D341Med (cell line): ENCODE measurements at regions not wholly inside any gene's neighbourhood (a gene's known extent, or its start where the extent isn't known, plus 50 kb on each side); places are given as distances from the start of the nearest gene placed in this dataset.

Experiments
- DNase-seq: peaks from one replicate; pipeline ENCODE4 v3.0.0; 2012; ENCODE audit warnings: low spot score

- DNase-seq, result no peak
Measured at GRCh38 chr20:39700528-39700927, 738.4 kb downstream of the DHX35 start.

GRCh38 chr20:39699166-39699725, 737.1 kb downstream of the DHX35 start:
- DNase-seq, result no peak

DNA sequence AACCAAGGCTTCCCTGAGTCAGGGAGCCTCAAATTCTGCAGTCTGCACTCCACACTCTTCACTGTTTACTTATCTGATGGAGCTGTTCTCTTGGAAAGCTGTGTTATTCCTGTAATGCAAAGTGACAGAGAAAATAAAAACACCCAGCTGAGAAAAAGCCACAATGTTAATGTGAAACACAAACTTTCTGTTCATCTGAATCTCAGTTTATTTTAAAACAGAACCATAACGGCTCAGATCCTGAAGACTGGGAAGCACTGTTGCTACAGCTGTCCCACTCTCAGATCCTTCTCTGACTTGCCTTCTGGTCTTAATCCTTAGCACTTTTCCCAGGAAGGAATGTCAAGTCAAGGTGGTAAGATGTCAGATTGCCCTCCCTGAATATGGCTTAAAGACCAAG, 736.6 kb downstream of the DHX35 start:
- no peak for DNase-seq

DNA sequence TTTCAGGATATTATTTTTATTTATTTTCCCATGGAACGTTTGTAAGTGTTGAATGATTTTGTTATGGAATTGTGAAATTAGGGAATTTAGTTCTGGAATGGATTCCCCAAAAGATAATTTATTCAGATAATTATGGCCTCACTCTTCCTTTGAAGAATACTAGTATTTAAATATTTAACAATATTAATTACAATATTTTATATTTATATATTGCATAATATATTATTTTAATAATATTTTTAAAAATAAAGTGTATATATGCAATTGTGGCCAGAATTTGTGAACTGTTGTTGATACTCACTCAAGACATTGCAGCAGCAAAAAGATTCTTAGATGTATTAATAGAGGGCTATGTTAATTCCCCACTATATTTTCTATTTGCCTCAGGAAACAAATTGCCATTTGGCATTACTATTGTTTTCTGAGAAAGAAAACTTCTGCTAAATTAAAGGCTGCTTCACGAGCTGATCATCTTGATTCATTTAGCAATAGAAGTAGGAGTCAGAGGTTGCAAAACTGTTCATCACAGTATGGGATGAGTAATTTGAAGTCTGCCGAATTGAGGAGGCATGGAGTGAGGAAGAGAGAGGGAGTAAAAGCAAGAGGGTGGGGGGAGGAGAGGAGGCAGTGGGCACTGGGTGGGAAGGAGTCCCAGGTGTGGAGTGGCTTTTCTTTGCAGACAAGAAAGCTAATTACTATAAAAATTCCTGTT, 729.2 kb downstream of the DHX35 start:
- DNase-seq, result no peak

DNA sequence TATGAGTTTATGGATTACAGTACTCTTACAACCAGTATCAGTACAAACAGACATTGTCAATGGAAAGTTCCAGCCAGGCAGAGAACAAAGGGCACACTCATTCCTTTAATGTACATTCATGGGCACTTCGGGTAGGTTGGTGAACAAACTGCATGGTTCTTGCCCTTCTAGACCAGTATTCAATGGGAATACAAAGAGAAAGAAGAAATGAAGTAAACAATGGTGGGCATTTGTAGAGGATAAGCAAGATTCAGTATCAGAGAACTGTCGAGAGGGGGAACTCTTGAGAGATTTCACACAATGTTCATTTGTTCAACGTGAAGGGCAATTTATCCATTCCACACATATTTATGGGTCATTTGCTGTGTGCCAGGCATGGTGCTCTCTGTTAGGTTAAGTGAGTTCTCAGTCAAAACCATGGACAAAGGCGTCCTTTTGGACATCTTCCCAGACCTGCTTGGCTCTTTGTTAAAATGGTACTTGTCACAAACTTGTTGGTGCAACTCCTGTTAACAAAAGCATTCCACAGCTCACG, 714.8 kb downstream of the DHX35 start:
- no peak for DNase-seq

GRCh38 chr20:39676241-39676640, 714.1 kb downstream of the DHX35 start:
- DNase-seq, result no peak

DNA sequence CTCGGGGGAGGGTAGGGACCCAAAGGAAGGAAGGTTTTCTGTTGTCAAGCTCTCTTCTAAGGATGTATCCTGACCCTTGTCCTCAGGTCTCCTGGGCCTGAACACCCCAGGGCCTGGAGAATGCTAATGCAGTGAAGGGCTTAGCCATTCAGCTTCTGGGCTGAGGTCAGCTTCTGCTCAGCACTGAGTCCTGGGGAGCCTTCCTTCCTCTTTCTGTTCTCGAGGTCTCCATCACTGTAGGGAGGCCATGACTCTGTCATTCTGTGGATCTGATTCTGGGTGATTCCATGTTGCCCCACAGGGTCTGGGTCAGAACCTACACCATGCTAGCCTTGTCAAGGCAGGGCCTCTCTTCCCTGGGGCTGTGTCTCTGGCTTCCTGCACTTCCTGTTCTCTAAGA, 712.7 kb downstream of the DHX35 start:
- no peak for DNase-seq

GRCh38 chr20:39670988-39671387, 708.8 kb downstream of the DHX35 start:
- DNase-seq, result no peak

DNA sequence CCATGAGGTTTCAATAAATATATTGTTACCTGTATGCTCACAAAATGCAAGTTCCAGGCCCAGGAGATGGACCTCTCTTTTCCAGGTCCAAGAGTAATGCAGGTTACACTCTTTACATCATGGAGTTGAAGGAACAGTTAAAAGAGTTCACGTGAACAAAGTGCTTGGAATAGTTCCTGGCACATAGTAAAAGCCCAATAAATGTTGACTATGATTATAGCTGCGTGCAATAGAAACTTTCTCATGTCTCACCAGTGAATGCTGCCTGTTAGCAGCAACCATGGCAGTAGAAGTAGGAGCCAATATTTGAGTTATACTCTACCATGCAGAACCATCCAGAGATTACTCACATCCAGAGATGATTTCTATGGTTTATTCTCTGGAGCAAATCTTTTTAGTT, 707.5 kb downstream of the DHX35 start:
- no peak for DNase-seq

- no peak for DNase-seq
Measured at GRCh38 chr20:39668038-39668437, 705.9 kb downstream of the DHX35 start.

DNA sequence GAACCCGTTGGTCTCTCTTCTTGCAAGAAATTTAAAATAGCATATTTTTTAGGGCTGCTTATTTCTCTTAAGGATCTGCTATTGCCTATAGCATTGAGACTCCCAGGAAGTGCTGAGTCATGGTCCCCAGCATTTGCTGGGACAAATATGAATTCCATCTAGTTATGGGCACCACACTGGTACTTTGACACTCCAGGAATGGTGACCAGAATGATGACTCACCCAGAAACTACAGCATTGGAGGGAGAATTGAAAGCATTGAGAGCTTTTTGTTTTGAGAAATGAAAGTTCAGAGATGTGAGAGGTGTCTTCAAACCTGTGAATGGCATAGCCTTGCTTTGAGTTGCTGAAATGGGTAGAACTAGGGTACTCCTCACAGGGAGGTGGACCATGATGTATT, 699.7 kb downstream of the DHX35 start:
- DNase-seq, result no peak

DNA sequence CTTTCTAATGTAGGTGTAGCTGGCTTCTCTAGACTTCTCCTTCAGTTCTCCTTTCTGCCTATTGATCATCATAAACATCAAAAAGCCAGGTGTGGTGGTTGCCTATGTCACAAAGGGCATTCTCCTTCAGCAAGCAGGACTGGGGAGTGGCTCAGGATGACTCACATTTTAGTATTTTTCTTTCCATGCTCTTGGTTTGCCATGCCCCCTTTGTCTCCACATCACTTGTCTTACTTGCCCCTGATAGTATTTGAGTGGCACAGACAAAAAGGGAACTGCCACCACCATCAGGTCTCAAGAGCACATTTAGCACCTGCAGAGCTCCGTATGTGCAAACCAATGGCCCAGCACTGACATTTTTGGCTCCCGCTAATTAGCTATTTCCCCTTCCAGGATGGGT, 698.8 kb downstream of the DHX35 start:
- no peak for DNase-seq

DNA sequence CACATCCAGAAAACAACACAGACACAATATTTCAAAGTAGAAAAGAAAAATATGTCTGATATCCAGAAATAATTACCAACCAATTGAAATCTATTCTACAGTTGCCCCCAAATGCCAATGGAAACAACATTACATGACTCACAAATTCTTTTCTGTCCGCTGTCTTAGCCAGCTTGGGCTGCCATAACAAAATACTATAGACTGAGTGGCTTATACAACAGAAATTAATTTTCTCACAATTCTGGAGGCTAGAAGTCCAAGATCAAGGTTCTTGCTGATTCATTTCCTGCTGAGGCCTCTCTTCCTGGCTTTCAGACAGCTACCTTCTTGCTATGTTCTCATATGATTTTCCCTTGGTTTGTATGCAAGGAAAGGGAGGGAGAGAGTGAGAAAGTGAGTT, 698.1 kb downstream of the DHX35 start:
- no peak for DNase-seq

DNA sequence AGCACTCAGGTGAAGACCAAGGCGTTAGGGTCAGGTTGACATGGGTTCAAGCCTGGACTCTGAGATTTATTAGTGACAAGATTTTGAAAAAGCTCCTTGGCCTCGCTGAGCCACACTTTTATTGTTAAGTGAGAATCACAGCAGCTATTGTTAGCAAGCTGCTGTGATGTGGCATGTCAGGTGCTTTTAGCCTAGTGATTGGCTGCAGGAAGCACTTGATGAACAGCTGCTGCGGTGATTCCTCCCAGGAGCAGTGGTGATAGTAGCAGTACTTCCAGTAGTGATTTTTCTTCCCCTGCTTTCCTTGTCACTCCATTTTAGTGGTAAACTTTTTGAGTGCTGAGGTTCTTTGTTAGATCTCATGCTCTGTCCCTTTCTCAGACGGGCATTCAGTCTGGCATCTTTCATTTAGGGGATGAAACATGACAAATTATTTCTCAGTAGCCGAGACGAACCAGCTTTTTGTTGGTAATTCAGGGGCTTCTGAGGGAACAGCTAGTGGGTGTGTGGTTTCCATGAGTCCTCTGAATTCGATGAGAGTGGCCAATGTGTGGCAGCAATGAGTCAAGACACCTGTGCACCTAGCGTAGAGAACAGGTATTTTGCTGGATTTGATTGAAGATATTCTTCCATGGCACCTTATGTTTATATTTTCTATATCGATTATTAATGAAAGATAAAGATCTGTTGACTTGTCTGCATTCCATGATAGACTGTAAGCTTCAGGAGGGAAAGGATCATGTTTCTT, 696.7 kb downstream of the DHX35 start:
- no peak for DNase-seq

DNA sequence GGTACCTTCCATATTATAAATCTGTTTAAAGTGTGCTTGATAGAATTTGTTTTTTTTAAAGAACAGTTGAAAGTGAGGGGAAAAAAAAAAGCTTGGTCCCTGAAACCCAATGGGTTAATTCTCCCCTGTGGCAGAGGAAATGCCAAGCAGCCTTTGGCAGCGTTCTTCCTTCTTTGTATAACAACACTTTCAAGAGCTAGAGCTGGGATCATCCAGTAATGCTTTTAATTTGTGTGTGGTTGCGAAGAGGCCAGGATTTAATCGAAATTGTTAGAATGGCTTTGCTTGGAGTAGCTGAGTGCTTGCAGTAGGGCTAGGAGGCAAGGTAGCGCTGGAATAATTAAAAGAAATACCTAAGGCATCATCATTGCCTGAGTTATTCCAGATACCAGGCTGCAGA, 692.0 kb downstream of the DHX35 start:
- no peak for DNase-seq

GRCh38 chr20:39651645-39652325, 689.6 kb downstream of the DHX35 start:
- no peak for DNase-seq

- no peak for DNase-seq
Measured at GRCh38 chr20:39646874-39647413, 684.8 kb downstream of the DHX35 start.

GRCh38 chr20:39645131-39645530, 683.0 kb downstream of the DHX35 start:
- no peak for DNase-seq

GRCh38 chr20:39643292-39643691, 681.1 kb downstream of the DHX35 start:
- DNase-seq, result no peak

DNA sequence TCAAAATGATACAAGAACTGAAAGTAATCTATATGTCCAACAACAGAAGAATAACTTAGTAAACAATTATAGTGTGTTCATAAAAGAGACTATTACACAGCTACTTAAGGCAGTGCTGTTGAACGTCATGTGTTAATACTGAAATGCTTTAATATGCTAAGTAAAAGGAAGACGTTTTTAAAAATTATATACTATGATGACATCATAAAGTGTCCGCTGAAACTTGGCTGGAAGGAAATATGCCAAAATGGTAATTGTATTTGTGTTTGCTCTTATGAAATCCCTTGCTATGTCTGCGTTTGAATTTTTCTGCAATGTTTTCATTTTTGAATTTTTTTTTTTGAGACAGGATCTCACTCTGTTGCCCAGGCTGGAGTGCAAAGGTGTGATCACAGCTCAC, 679.3 kb downstream of the DHX35 start:
- no peak for DNase-seq

GRCh38 chr20:39640147-39640546, 678.0 kb downstream of the DHX35 start:
- no peak for DNase-seq

DNA sequence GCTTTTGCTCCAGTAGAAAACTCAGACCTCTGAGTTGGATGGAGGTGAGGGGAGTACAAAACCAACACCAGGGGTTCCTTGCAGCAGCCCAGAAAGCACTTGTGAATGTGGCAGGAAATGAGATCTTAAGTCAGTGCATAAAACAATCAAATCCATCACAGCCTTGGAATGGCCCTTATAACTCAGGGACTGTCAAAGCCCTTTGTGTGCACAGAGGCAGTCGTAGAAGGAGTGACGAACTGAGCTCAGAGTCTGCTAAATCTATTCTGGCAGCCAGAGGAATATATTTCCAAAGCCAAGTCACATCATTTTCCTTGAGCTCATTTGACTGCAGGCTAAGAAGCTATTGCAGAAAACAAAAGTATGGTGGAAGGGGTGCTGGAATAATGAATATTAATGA, 676.6 kb downstream of the DHX35 start:
- DNase-seq, result no peak
